Osteoblast (primary cell): ENCODE measurements at regions not wholly inside any gene's neighbourhood (a gene's known extent, or its start where the extent isn't known, plus 50 kb on each side); places are given as distances from the start of the nearest gene placed in this dataset.

Experiments used
- DNase-seq: peaks from one replicate; pipeline ENCODE4 v3.0.0; 2011; ENCODE audit warnings: low spot score, mixed read lengths; ENCODE audit not compliant: insufficient read length; ENCODE audit errors: missing footprints
- H2AFZ ChIP-seq: 2 replicates; pipeline ENCODE4 v1.6.0; 2011; ENCODE audit warnings: mild to moderate bottlenecking, low read length
- H3K27ac ChIP-seq: 2 replicates; pipeline ENCODE4 v1.5.1; 2011; ENCODE audit warnings: mild to moderate bottlenecking, low read depth, low read length, moderate library complexity
- H3K27me3 ChIP-seq: 2 replicates; pipeline ENCODE4 v1.6.0; 2012; ENCODE audit warnings: mild to moderate bottlenecking, control low read depth, inconsistent platforms, low read length, moderate library complexity; ENCODE audit not compliant: insufficient read depth
- H3K36me3 ChIP-seq: 2 replicates; pipeline ENCODE4 v1.5.1; 2011; ENCODE audit warnings: mild to moderate bottlenecking, low read length, control low read depth, moderate library complexity; ENCODE audit not compliant: insufficient read depth
- H3K4me1 ChIP-seq: 2 replicates; pipeline ENCODE4 v1.5.1; 2011; ENCODE audit warnings: mild to moderate bottlenecking, low read length, control low read depth, moderate library complexity; ENCODE audit not compliant: insufficient read depth
- H3K4me2 ChIP-seq: 2 replicates; pipeline ENCODE4 v1.6.0; 2011; ENCODE audit warnings: mild to moderate bottlenecking, low read length; ENCODE audit not compliant: insufficient read depth
- H3K4me3 ChIP-seq: fragments of 200-600 bp; sonication (generic); 3 replicates; pipeline ENCODE4 v1.5.1; 2012; ENCODE audit warnings: mild to moderate bottlenecking, low read length, inconsistent platforms; ENCODE audit not compliant: insufficient read depth
- H3K79me2 ChIP-seq: 2 replicates; pipeline ENCODE4 v1.6.0; 2012; ENCODE audit warnings: mild to moderate bottlenecking, low read length, control low read depth, inconsistent platforms; ENCODE audit not compliant: insufficient read depth
- H3K9me3 ChIP-seq: 2 replicates; pipeline ENCODE4 v1.5.1; 2011; ENCODE audit warnings: low read depth, low read length, control low read depth
- H4K20me1 ChIP-seq: 2 replicates; pipeline ENCODE4 v1.6.0; 2012; ENCODE audit warnings: mild to moderate bottlenecking, low read length, control low read depth; ENCODE audit not compliant: insufficient read depth
- TF ChIP-seq, protein P1 (sequence below): IDR thresholded peaks from 2 replicates; pipeline ENCODE4 v1.5.1; 2011; ENCODE audit warnings: mild to moderate bottlenecking, low read depth, low read length, moderate library complexity; ENCODE audit errors: extremely low read depth

DNA sequence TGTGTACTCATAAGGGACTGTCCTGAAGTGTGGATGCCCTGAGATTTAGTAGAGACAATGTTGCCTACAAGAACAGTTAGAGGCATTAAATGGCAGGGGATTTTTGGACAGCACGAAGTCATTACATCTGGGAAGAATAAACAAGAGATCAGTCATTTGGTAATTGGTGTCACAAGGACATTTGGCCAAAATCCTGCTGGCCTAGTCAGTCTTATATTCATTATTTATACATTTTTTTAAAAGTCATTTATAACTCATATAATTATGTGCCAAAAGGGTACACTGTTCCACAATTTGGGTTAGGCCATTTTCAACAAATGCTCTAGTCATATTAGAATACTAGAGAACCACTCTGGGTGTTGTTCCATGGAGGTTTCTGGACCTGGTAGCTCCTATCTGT is 104.7 kb downstream of the LRATD1 start:
- TF ChIP-seq, protein P1, sequence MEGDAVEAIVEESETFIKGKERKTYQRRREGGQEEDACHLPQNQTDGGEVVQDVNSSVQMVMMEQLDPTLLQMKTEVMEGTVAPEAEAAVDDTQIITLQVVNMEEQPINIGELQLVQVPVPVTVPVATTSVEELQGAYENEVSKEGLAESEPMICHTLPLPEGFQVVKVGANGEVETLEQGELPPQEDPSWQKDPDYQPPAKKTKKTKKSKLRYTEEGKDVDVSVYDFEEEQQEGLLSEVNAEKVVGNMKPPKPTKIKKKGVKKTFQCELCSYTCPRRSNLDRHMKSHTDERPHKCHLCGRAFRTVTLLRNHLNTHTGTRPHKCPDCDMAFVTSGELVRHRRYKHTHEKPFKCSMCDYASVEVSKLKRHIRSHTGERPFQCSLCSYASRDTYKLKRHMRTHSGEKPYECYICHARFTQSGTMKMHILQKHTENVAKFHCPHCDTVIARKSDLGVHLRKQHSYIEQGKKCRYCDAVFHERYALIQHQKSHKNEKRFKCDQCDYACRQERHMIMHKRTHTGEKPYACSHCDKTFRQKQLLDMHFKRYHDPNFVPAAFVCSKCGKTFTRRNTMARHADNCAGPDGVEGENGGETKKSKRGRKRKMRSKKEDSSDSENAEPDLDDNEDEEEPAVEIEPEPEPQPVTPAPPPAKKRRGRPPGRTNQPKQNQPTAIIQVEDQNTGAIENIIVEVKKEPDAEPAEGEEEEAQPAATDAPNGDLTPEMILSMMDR = no peak
- Histone ChIP-seq H3K27ac (no peak overlapping the region), H3K9me3 (no peaks in the 10 kb centered on the region), H3K27me3 (no peaks in the 10 kb centered on the region), H3K79me2 (no peaks in the 10 kb centered on the region), H3K4me1 (no peaks in the 10 kb centered on the region), H3K4me2 (no peak overlapping the region), H3K36me3 (no peaks in the 10 kb centered on the region), H3K4me3 (no peak overlapping the region), H2AFZ (no peak overlapping the region), H4K20me1 (no peaks in the 10 kb centered on the region)
- peak; percentile 18 for DNase-seq

DNA sequence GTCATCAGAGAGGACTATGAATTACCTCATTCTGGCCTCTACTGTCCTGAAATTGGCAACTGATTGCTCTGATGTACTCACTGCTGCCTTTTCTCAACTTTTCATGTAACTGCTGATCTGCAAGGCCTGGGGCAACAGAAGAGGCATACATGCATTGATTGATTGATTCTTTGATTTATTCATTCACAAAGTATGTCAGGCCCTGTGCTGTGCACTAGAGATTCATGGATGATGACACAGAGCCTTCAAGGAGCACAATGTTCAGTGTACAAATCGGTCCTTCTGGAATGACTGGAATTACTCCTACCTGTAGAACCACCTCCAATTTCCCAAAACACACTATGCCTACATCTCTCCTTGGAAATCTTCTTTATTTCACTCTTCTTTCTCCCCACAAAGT is 111.3 kb downstream of the LRATD1 start:
- DNase-seq = no peak
- no peak overlapping the region for H3K27ac ChIP-seq
- H4K20me1 ChIP-seq = no peaks in the 10 kb centered on the region
- no peak overlapping the region for H3K4me2 ChIP-seq
- no peaks in the 10 kb centered on the region for H3K9me3 ChIP-seq
- no peak overlapping the region for H2AFZ ChIP-seq
- H3K4me3 ChIP-seq = no peak overlapping the region
- TF ChIP-seq, protein P1 = no peak
- no peaks in the 10 kb centered on the region for H3K36me3 ChIP-seq
- no peaks in the 10 kb centered on the region for H3K4me1 ChIP-seq
- H3K79me2 ChIP-seq = no peaks in the 10 kb centered on the region
- no peaks in the 10 kb centered on the region for H3K27me3 ChIP-seq

GRCh38 chr2:14745288-14746076 is 113.0 kb downstream of the LRATD1 start:
- H3K27me3 ChIP-seq = no peaks in the 10 kb centered on the region
- H3K79me2 ChIP-seq = no peaks in the 10 kb centered on the region
- H3K27ac ChIP-seq = no peak overlapping the region
- H3K4me3 ChIP-seq = no peak overlapping the region
- no peaks in the 10 kb centered on the region for H3K36me3 ChIP-seq
- H3K9me3 ChIP-seq = no peaks in the 10 kb centered on the region
- no peaks in the 10 kb centered on the region for H4K20me1 ChIP-seq
- H3K4me2 ChIP-seq = no peak overlapping the region
- no peak for DNase-seq
- H2AFZ ChIP-seq = no peak overlapping the region
- TF ChIP-seq, protein P1 = no peak
- no peaks in the 10 kb centered on the region for H3K4me1 ChIP-seq

DNA sequence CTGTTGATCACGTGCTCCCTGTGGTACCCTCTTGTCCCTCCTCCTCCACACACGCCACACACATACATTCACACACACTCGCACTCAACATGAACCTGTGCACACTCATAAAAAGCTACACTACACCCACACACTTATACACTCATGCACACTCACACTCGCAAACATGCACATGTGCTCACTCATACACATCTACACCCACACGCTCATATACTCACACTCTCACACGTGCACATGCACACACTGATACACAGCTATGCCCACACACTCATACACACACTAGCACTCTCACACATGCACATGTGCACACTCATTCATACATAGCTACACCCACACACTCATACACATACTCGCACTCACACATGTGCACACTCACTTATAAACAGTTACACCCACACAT is 113.6 kb downstream of the LRATD1 start:
- Histone ChIP-seq H2AFZ (no peak overlapping the region), H3K4me2 (no peak overlapping the region), H4K20me1 (no peaks in the 10 kb centered on the region), H3K36me3 (no peaks in the 10 kb centered on the region), H3K4me3 (no peak overlapping the region), H3K27me3 (no peaks in the 10 kb centered on the region), H3K4me1 (no peaks in the 10 kb centered on the region), H3K79me2 (no peaks in the 10 kb centered on the region), H3K27ac (no peak overlapping the region), H3K9me3 (no peaks in the 10 kb centered on the region)
- DNase-seq = peak; percentile 14
- TF ChIP-seq, protein P1 = no peak
